Psoas muscle (tissue), 7 donors: ENCODE measurements at regions not wholly inside any gene's neighbourhood (a gene's known extent, or its start where the extent isn't known, plus 50 kb on each side); places are given as distances from the start of the nearest gene placed in this dataset.

ENCODE experiments used
- ATAC-seq, 4 donors: fragments of 200-7000 bp; cut with Tn5 transposase; one replicate each; pipeline ENCODE4 v1.9.1; 2020; ENCODE audit warnings: moderate library complexity in 3 of 4, mild to moderate bottlenecking in 2 of 4
- DNase-seq, 2 donors: peaks; one replicate each; pipeline ENCODE4 v3.0.0-alpha.2; 2020
- H3K27ac ChIP-seq: fragments of 200-600 bp; one replicate; pipeline ENCODE4 v1.8.0; 2022
- H3K27me3 ChIP-seq, 3 donors: fragments of 200-600 bp in 1 of 3; one replicate each; pipeline versions ENCODE4 v1.6.1 to v1.8.0; 2013 to 2022; ENCODE audit warnings: low read length in 2 of 3, mild to moderate bottlenecking in 2 of 3, moderate library complexity in 1 of 3; ENCODE audit not compliant: insufficient read depth in 3 of 3
- H3K36me3 ChIP-seq, 2 donors: fragments of 200-600 bp in 1 of 2; one replicate each; pipeline versions ENCODE4 v1.6.1 to v1.8.0; 2013 to 2022; ENCODE audit warnings: low read depth in 1 of 2, mild to moderate bottlenecking in 1 of 2, moderate library complexity in 1 of 2; ENCODE audit not compliant: insufficient read depth in 1 of 2
- H3K4me1 ChIP-seq: fragments of 200-600 bp; one replicate; pipeline ENCODE4 v1.8.0; 2022
- H3K4me3 ChIP-seq: fragments of 200-600 bp; one replicate; pipeline ENCODE4 v1.8.0; 2022; ENCODE audit warnings: mild to moderate bottlenecking
- H3K9me3 ChIP-seq: fragments of 200-600 bp; one replicate; pipeline ENCODE4 v1.8.0; 2022
- CTCF ChIP-seq: fragments of 200-600 bp; IDR thresholded peaks from one replicate; pipeline ENCODE4 v1.8.0; 2022; ENCODE audit warnings: antibody characterized with exemption
- WGBS, 3 donors: extraction: QIAGEN DNeasy Blood & Tissue Kit; methylation state at CpG; one replicate each; pipeline versions ENCODE4 v1.1.6 to v1.1.7; 2013; 5-methylcytosine and 5-hydroxymethylcytosine counted together
- intact Hi-C, 2 donors: fragments of 100-400 bp; cut with DNase I; formaldehyde crosslinking; loops; one replicate each; pipeline versions ENCODE4 v1.11.0 to v1.14.2; 2022
- donor health status: healthy with polysubstance abuse.
- donor health status: DM: no; HTN: no; CAD: no; lungs with moderate emphysema.
- donor health status: Bipolar disorder and iron deficiency.
- donor health status: healthy.
- donor health status: DM: yes; HTN: yes; CAD: no.
- donor health status: DM: no; HTN: no; CAD: no.
- donor health status: DM: yes; HTN: yes; CAD: no.

DNA sequence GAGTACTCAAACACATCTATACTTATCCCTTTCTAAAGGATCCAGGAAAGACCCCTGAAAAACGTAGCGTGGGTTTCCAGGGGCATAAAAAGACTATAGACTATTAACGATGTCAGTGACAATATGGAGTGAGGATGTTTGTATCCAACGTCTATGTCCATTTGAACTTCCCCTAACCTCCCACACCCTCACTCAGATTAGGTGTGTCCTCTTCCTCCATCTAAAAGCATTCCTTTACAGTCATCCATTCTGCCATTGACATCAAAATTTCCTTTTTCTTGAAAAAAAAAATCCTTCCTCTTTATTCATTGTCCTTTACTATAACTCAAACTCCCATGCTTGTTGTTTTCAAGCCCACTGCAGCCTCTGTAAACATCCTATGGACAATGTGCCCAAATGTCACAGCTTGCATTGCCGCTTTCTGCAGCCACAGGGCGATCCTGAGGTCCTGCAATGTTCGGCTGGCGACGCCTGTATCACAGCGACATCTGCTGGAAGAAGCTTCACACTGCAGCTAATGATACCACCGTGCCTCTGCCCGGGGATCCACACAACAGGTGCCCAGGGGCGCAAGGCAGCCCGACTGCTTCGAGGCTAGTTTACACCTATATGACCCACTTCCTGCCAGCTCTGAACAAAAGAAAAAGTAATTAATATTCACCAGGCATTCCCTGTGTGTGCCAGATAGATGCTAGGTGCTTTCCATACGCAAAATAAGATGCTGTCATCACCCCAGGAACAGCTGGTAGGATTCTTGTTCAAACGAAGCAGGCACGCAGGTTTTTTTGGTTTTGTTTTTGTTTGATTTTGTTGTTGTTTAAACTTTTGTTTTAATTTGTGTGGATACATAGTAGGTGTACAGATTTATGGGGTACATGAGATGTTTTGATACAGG lies 267.9 kb upstream of the GHITM start:
- intact Hi-C loops, result no loop called here
- peak; percentile 44 to 79 (median 64) for ATAC-seq

GRCh38 chr10:83880252-83880791 lies 259.0 kb upstream of the GHITM start:
- Histone ChIP-seq H3K36me3 (no peaks in the 10 kb centered on the region), H3K27me3 (no peaks in the 10 kb centered on the region), H3K9me3 (no peaks in the 10 kb centered on the region), H3K4me1 (no peaks in the 10 kb centered on the region), H3K27ac (no peak overlapping the region), H3K4me3 (no peak overlapping the region)
- ATAC-seq (no peak), DNase-seq (no peak)
- WGBS, 3 donors, result 77 to 82% (median 81%) methylated on average over 8 of the region's 8 CpGs
- intact Hi-C loops, result no loop called here
- no peak for TF ChIP-seq CTCF

More for the DNA sequence above, 267.9 kb upstream of the GHITM start:
- no peak overlapping the region for H3K27ac ChIP-seq
- 20 to 23% (median 22%) methylated on average over 18 of the region's 18 CpGs for WGBS, 3 donors
- no peaks in the 10 kb centered on the region for H3K9me3 ChIP-seq
- no peaks in the 10 kb centered on the region for H3K27me3 ChIP-seq
- no peaks in the 10 kb centered on the region for H3K4me1 ChIP-seq
- peak; percentile 75 for TF ChIP-seq CTCF
- no peaks in the 10 kb centered on the region for H3K36me3 ChIP-seq
- peak; percentile 47 to 66 for DNase-seq
- no peak overlapping the region for H3K4me3 ChIP-seq

GRCh38 chr10:83881661-83882060 lies 257.6 kb upstream of the GHITM start:
- intact Hi-C loops, result no loop called here
- Histone ChIP-seq H3K4me3 (no peak overlapping the region), H3K36me3 (no peaks in the 10 kb centered on the region), H3K4me1 (no peaks in the 10 kb centered on the region), H3K27me3 (no peaks in the 10 kb centered on the region), H3K9me3 (no peaks in the 10 kb centered on the region), H3K27ac (no peak overlapping the region)
- ATAC-seq (no peak), DNase-seq (no peak)
- no peak for TF ChIP-seq CTCF
- 0 to 8% (median 6%) methylated on average over 1 of the region's 1 CpG for WGBS, 3 donors

GRCh38 chr10:83886871-83887270 lies 252.4 kb upstream of the GHITM start:
- no peaks in the 10 kb centered on the region for H3K36me3 ChIP-seq
- no peak for TF ChIP-seq CTCF
- 61 to 70% (median 64%) methylated on average over 5 of the region's 5 CpGs for WGBS, 3 donors
- no peak for ATAC-seq
- H3K27me3 ChIP-seq, result no peaks in the 10 kb centered on the region
- no peaks in the 10 kb centered on the region for H3K4me1 ChIP-seq
- DNase-seq, result no peak
- no peak overlapping the region for H3K4me3 ChIP-seq
- intact Hi-C loops, result no loop called here
- H3K27ac ChIP-seq, result no peak overlapping the region
- no peaks in the 10 kb centered on the region for H3K9me3 ChIP-seq
